ENCODE measurements at regions not wholly inside any gene's neighbourhood (a gene's known extent, or its start where the extent isn't known, plus 50 kb on each side); places are given as distances from the start of the nearest gene placed in this dataset.

- no peak for TF ChIP-seq FOXP2 (optimal IDR thresholded peaks at IDR 0.05; ENCODE audit: borderline replicate concordance, extremely low read depth, extremely low read length, insufficient read depth)
- TF ChIP-seq TAF1 (IDR thresholded peaks at IDR 0.05; ENCODE audit: borderline replicate concordance, insufficient read depth, low read length): no peak
- TF ChIP-seq POLR2AphosphoS5 (IDR thresholded peaks at IDR 0.05; ENCODE audit: low read depth, low read length): no peak
- no peak for TF ChIP-seq SIN3A (IDR thresholded peaks at IDR 0.05; ENCODE audit: borderline replicate concordance, insufficient read depth, low read length)
- TF ChIP-seq REST (IDR thresholded peaks at IDR 0.05; ENCODE audit: insufficient read depth in 1 of 2, low read depth in 2 of 2, low read length in 2 of 2): no peak
Measured at GRCh38 chr12:107296681-107297089, 203.3 kb upstream of the CRY1 start.

GRCh38 chr12:107302649-107303341 lies 209.4 kb upstream of the CRY1 start:
- TF ChIP-seq POLR2AphosphoS5 (IDR thresholded peaks at IDR 0.05; ENCODE audit: low read depth, low read length) (no peak), TAF1 (IDR thresholded peaks at IDR 0.05; ENCODE audit: borderline replicate concordance, insufficient read depth, low read length) (no peak), REST (IDR thresholded peaks at IDR 0.05; ENCODE audit: insufficient read depth in 1 of 2, low read depth in 2 of 2, low read length in 2 of 2) (no peak), FOXP2 (optimal IDR thresholded peaks at IDR 0.05; ENCODE audit: borderline replicate concordance, extremely low read depth, extremely low read length, insufficient read depth) (no peak), SIN3A (IDR thresholded peaks at IDR 0.05; ENCODE audit: borderline replicate concordance, insufficient read depth, low read length) (no peak)

DNA sequence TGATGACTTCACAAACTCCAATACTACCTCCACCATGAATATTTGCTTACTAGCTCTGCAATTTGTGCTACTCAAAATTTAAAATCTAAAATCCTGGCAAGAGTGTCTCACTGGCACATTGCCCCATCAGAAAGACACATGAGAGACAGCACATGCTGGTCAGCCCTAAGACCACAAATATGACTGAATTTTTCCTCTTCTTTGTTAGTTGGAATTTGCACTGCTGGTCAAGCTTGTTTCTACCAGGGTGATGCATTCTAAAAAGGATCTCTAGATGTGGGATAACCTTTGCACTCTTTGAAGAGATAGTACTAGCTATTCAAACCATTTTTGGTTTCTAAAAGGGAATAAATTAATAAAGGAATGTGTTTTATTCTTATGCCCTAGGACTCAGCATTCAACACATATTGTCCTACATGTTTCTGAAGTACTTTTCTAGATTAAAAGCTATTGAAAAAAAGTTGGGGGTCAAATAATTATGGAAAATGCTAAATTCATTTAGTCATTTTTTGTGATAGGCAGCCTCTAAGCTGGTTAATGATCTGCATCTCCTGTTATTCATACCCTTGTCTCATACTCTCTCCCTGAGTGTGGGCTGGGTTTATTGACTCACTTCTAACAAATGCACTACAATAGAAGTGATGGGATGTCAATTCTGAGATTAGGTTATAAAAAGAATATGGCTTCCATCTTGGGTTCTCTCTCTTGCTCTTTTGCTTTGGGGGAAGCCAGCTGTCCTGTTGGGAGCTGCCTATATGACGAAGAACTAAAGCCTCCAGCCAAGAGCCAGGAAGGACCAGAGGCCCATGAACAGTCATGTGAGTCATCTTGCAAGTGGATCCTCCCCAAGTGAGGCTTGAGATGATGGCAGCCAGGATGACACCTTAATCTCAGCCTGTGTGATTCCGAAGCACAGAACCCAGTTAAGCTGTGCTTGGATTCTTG lies 211.5 kb upstream of the CRY1 start:
- TF ChIP-seq REST (IDR thresholded peaks at IDR 0.05; ENCODE audit: insufficient read depth in 1 of 2, low read depth in 2 of 2, low read length in 2 of 2): no peak
- no peak for TF ChIP-seq FOXP2 (optimal IDR thresholded peaks at IDR 0.05; ENCODE audit: borderline replicate concordance, extremely low read depth, extremely low read length, insufficient read depth)
- TF ChIP-seq TAF1 (IDR thresholded peaks at IDR 0.05; ENCODE audit: borderline replicate concordance, insufficient read depth, low read length): no peak

GRCh38 chr12:107306141-107306659 lies 212.9 kb upstream of the CRY1 start:
- TF ChIP-seq TAF1 (IDR thresholded peaks at IDR 0.05; ENCODE audit: borderline replicate concordance, insufficient read depth, low read length) (no peak), POLR2AphosphoS5 (IDR thresholded peaks at IDR 0.05; ENCODE audit: low read depth, low read length) (no peak), SIN3A (IDR thresholded peaks at IDR 0.05; ENCODE audit: borderline replicate concordance, insufficient read depth, low read length) (no peak), FOXP2 (optimal IDR thresholded peaks at IDR 0.05; ENCODE audit: borderline replicate concordance, extremely low read depth, extremely low read length, insufficient read depth) (no peak), REST (IDR thresholded peaks at IDR 0.05; ENCODE audit: insufficient read depth in 1 of 2, low read depth in 2 of 2, low read length in 2 of 2) (no peak)
